Middle frontal gyrus (tissue), 1 donor: ENCODE measurements at regions not wholly inside any gene's neighbourhood (a gene's known extent, or its start where the extent isn't known, plus 50 kb on each side); places are given as distances from the start of the nearest gene placed in this dataset.

Experiments used
- DNase-seq: peaks from one replicate; pipeline ENCODE4 v3.0.0-alpha.2; 2015; ENCODE audit warnings: low spot score; ENCODE audit errors: extremely low spot score

- no peak for DNase-seq
Measured at GRCh38 chr17:5635949-5636348, 51.6 kb upstream of the NLRP1 start.

DNA sequence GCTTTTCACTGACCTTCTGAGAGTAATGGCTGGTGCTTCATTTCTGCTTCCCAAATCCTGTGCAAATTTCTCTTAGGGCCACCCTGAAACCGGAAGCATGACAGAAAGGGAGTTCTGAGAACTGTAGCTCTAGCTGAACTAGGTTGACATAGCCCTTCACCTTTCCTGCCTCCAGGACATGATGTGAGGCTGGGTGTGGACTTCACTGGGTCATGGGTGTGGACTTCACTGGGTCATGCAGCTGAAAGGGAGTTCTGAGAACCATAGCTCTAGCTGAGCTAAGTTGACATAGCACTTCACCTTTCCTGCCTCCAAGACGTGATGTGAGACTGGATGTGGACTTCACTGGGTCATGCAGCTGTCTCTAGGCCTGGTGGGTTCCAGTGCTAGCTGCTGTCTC is 54.3 kb upstream of the NLRP1 start:
- DNase-seq = no peak

GRCh38 chr17:5640726-5641125 is 56.4 kb upstream of the NLRP1 start:
- no peak for DNase-seq

GRCh38 chr17:5642752-5643151 is 58.4 kb upstream of the NLRP1 start:
- no peak for DNase-seq

GRCh38 chr17:5644065-5644464 is 59.8 kb upstream of the NLRP1 start:
- DNase-seq = peak; percentile 16

GRCh38 chr17:5651348-5651747 is 67.0 kb upstream of the NLRP1 start:
- DNase-seq = no peak

DNA sequence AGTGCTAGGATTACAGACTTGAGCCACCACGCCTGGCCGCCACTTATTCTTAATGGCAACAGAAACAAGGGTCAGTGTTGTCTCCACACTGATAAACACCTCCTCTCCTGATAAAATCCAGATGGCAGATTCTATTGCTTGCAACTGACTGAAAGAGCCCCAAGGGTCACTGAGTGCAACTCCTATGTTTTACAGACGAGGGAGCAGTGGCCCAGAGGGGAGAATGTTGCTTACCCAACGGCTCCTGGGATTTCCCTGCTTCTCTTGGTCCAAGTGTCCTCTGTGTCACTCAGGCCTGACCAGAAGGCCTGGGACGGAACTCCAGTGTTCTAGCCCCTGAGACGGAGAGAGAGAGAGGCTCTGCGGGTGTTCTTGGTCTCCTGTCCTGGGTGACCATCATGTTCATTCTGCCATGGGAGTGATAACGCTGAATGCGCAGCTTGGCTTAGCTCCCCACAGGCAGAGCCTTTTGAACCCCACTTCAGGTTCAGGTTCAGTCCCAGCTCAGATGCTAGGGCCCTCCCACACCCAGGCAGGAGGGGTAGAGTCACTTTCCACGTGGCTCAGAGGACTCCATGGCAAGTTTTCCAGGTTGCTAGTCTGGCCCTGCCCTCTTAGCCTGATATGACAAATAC is 77.3 kb upstream of the NLRP1 start:
- no peak for DNase-seq

DNA sequence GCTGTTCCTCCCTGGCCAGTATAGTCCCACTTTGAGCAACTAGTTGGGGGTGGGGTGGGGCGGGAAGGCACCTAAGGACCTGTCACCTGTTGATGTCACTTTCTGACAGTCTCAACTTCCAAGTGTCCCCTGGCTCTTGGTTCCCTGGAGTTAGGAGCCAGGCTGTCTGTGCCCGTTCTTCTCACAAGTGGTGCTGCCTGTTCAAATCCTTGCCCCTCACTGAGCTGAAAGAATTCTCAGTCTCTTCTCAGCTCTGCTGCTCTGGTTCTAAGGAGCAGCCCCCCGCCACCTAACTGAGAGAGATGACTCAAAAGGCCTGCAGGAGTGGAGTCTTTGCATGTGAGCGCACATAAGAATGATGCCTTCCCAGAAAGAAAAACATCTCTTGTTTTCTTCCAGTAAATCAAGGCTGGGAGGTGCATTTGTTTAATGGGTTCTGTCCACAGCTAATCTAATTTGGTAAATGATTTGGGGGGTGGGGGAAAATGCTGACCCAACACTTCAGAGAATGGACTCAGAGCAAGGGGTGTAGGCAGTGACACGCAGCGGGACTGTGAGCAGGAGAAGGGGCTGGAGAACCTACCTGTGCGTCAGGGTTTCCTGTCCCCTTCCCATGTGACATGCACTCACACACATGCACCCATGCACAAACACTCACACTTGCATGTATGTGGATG is 78.2 kb upstream of the NLRP1 start:
- DNase-seq = no peak

DNA sequence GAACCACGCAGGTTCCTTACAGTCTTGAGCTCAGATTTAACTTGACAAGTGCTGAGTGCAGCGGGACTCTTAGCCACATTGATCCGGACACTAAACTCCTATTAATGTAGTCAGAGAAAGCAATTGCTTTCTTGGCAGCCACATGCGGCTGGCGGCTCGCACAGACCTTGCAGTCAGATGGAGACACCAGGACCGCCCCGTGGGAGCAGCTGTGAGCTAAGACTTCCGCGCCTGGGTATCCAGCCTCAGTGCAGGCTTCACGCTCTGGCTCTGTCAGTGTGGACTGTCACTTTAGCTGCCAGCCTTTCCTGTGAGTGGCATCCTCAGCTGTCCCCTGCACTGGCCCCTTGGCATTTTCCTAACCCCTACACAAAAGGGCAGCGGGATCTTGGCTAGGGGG is 80.9 kb upstream of the NLRP1 start:
- no peak for DNase-seq

- DNase-seq = no peak
Measured at GRCh38 chr17:5667871-5668270, 83.6 kb upstream of the NLRP1 start.

DNA sequence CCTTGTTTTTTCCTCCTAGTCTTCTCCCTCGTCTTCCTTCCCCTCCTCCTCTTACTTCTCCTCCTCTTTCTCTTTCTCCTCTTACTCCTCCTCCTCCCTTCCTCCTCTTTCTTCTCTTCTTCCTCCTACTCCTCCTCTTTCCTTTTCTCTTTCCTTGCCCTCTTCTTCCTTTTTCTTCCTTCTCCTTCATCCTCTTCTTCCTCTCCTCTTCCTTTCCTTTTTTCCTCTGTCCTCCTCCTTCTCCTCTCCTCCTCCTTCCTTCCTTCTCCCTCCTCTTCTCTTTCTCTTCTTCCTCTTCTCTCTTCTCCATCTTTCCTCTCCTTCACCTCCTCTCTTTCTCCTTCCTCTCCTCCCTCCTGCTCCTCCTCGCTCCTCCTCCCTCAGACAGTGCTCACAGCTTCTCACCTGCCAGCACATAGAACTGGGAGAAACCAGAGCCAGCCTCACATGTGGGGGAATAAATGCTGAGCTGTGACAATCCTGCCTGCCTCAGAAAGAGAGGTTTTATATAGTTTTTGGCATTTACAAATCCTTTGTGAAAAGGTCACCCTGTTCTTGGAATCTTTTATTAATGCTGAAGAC is 84.3 kb upstream of the NLRP1 start:
- no peak for DNase-seq

DNA sequence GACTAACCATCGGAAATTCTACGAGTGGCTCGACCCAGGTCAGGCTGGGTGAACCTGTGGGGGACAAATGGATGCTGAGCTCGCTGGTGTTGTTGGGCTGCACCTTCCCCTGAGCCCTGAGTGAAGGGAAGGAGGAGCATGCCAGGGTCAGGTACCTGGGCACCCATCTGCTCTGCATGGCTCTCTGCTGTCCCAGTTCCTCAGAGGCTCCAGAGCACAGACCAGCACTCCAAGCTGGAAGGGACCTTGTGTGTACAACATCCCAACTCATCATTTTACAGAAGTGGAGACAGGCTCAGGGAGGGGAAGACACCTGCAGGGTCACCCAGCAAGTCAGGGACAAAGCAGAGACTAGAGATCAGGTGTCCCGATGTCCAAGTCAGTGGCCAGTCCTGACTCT is 84.9 kb upstream of the NLRP1 start:
- DNase-seq = no peak

DNA sequence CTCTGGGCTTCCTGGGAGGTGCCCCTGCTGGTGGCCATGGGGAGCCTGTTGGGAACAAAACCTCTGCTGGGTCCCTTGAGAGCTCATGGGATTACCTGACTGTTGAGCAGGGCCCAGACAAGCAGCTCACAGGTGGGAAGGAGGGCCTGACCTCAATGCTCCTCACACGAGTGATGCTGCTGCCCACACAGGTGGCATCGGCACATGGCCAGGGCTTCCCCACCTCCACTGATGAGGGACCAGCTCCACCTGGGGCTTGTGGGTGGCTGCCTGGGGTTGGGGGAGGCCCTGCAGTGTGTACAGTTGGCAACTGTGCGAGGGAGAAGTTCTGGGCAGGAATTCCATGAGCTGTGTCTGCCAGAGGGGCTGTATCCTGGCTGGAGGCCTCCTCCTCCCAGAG is 87.8 kb upstream of the NLRP1 start:
- DNase-seq = no peak

GRCh38 chr17:5672815-5673430 is 88.6 kb upstream of the NLRP1 start:
- no peak for DNase-seq

GRCh38 chr17:5675625-5676421 is 91.5 kb upstream of the NLRP1 start:
- DNase-seq = no peak

DNA sequence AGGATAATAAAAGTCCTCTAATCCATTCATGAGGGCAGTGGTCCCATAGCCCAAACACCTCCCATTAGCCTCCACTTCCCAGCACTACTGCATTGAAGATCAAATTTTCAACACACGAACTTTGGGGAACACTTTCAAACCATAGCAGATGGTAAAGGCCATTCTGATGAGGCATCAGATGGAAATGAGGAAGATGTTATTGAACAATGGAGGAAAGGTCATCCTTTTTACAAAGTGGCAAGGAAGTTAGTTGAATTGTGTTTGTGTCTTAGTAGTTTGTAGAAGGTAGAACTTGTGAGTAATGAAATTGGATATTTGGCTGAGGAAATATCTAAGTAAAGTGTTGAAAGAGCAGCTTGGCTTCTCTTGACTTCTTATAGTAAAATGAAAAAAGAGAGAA is 93.3 kb upstream of the NLRP1 start:
- DNase-seq = no peak

DNA sequence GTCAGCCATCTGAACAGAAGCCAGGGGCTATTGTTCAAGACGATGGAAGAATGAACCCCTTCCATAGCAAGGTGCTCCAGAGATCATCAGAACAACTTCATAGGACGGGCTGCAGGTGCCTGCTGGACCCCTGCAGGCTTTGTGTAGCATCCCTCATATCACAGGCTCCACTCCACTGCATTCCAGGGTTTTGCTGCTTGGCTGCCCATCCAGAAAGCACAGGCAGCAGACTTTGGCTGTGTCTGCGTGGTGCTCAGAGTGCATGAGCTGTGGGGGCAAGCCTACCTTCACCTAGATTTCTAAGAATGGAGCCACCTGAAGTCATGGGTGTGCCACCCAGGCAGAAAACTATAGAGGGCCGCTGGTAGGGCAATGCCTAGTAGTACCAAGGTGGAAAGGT is 93.9 kb upstream of the NLRP1 start:
- DNase-seq = no peak

- no peak for DNase-seq
Measured at GRCh38 chr17:5680766-5681165, 96.5 kb upstream of the NLRP1 start.

- no peak for DNase-seq
Measured at GRCh38 chr17:5683241-5683640, 98.9 kb upstream of the NLRP1 start.

- no peak for DNase-seq
Measured at GRCh38 chr17:5686074-5686635, 101.8 kb upstream of the NLRP1 start.

DNA sequence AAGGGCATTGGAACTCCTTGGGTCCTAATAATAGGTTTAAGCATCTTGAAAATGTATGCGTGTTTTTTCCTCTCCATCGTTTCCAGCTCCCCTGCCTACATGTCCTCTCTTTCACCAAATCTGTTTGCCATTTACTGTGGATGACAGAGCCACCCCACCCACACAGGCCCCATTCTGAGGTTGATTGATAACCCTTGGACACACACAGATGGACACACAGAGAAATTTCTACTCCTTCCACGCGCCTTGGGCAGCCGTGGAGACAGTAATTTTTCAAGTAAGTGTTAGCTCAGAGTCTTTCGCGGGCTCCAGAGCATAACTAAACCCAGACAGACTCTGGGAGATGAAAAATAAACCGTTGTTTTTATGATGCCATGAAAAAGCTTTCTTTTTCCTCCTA is 103.3 kb upstream of the NLRP1 start:
- DNase-seq = no peak

- DNase-seq = no peak
Measured at GRCh38 chr17:5693821-5694220, 109.5 kb upstream of the NLRP1 start.
